Thyroid gland (tissue), 4 donors: ENCODE measurements at regions not wholly inside any gene's neighbourhood (a gene's known extent, or its start where the extent isn't known, plus 50 kb on each side); places are given as distances from the start of the nearest gene placed in this dataset.

Source experiments
- CTCF ChIP-seq, 6 experiments: fragments of 200-600 bp in 3 of 6; fragments of 450-650 bp in 3 of 6; sonication (generic) in 3 of 6; IDR thresholded peaks; one replicate each; pipeline ENCODE4 v1.5.1; 2016 to 2019; ENCODE audit warnings: antibody characterized with exemption in 6 of 6, mild to moderate bottlenecking in 2 of 6, inconsistent platforms in 1 of 6, moderate library complexity in 1 of 6
- POLR2A ChIP-seq, 2 donors: fragments of 450-650 bp; IDR thresholded peaks; one replicate each; pipeline ENCODE4 v1.6.1; 2017; ENCODE audit warnings: antibody characterized with exemption in 2 of 2, mild to moderate bottlenecking in 2 of 2, moderate library complexity in 1 of 2

- TF ChIP-seq CTCF (IDR thresholded peaks at IDR 0.05) (no peak), POLR2A (IDR thresholded peaks at IDR 0.05) (no peak)
Observed at GRCh38 chr19:31402529-31403316, 53.5 kb upstream of the TSHZ3 start.
